ENCODE measurements at regions not wholly inside any gene's neighbourhood (a gene's known extent, or its start where the extent isn't known, plus 50 kb on each side); places are given as distances from the start of the nearest gene placed in this dataset.
"Not testable (repeated sequence)": the region's sequence is repeated elsewhere in the genome, so short reads cannot be mapped to it uniquely, and the experiment has no call there.

DNA sequence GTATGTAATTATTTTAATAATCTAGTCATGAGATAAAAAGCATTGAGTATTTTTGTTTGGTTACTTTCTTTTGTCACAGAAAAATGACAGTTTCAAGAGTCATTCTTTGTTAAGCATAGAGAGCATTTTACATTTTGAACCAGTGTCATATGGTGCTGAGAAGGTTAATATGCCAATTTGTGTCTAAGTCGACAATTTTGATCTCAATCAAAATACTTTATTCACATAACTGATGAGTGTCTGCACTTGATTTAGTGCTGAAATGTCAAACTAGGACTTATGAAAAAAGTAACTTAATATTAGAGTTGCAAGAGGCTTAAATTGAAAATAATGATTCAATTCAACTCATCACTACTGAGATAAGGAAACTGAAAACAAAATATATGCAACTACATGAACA lies 1804.6 kb upstream of the ACO1 start:
- TF ChIP-seq, protein P1, sequence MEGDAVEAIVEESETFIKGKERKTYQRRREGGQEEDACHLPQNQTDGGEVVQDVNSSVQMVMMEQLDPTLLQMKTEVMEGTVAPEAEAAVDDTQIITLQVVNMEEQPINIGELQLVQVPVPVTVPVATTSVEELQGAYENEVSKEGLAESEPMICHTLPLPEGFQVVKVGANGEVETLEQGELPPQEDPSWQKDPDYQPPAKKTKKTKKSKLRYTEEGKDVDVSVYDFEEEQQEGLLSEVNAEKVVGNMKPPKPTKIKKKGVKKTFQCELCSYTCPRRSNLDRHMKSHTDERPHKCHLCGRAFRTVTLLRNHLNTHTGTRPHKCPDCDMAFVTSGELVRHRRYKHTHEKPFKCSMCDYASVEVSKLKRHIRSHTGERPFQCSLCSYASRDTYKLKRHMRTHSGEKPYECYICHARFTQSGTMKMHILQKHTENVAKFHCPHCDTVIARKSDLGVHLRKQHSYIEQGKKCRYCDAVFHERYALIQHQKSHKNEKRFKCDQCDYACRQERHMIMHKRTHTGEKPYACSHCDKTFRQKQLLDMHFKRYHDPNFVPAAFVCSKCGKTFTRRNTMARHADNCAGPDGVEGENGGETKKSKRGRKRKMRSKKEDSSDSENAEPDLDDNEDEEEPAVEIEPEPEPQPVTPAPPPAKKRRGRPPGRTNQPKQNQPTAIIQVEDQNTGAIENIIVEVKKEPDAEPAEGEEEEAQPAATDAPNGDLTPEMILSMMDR (IDR thresholded peaks at IDR 0.05; ENCODE audit: low read depth, low read length), result no peak
- no peak for DNase-seq (ENCODE audit: extremely low read depth, low read depth)

DNA sequence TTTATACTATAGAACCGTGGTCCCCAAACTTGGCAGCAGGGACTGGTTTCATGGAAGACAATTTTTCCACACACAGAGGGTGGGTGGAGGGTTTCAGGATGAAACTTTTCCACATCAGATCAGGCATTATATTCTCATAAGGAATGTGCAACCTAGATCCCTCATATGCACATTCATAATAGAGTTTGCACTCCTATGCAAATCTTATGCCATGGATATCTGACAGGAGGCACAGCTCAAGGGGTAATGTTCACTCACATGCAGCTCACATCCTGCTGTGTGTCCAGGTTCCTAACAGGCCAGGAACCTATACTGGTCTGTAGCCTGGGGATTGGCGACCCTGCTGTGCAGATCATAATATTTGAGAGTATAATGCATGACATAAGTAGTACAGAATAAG lies 1802.2 kb upstream of the ACO1 start:
- TF ChIP-seq, protein P1 (IDR thresholded peaks at IDR 0.05; ENCODE audit: low read depth, low read length), result no peak
- no peak for DNase-seq (ENCODE audit: extremely low read depth, low read depth)

DNA sequence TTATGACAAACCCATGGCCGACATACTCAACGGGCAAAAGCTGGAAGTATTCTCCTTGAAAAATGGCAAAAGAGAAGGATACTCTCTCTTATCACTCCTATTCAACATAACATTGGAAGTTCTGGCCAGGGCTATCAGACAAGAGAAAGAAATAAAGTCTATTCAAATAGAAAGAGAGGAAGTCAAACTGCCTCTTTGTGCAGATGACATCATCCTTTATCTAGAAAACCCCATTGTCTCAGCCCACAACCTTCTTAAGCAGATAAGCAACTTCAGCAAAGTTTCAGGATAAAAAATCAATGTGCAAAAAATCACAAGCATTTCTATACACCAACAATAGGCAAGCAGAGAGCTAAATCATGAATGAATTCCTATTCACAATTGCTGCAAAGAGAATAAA lies 1799.9 kb upstream of the ACO1 start:
- no peak for DNase-seq (ENCODE audit: extremely low read depth, low read depth)
- TF ChIP-seq, protein P1 (IDR thresholded peaks at IDR 0.05; ENCODE audit: low read depth, low read length), result no peak

DNA sequence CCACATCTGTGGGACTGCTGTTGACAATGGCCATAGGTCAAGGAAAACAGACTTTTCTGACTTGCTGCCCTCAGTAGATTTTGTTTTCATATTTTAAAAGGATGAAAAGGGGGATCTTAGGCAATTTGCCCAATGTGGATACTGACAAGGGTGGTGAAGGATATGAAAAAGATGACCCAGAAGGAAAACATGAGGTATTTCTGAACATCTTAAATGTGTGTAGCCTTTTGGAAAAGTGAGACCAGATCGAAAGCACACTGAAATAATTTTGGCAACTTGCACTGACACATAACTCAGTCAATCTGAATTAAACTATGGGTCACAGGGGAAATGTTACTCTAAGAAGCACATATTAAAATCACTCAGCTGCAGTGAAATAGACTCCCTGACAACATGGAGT lies 1793.0 kb upstream of the ACO1 start:
- DNase-seq (ENCODE audit: extremely low read depth, low read depth), result no peak
- TF ChIP-seq, protein P1 (IDR thresholded peaks at IDR 0.05; ENCODE audit: low read depth, low read length), result no peak

DNA sequence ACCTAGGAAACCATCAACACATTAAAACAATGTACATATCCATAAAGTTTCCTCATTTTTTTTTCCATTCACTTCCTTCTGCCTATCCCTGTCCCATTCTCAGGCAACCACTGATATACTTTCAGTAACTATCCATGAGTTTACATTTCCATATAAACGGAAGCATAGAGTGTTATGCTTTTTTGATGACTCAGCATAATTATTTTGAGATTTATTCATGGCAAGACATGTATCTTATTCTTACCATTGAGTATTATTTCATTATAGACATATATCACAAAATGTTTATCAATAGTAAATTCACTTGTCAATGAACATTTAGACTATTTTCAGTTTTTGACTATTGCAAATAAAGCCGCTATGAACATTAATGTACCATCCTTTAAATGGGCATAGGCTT lies 1786.8 kb upstream of the ACO1 start:
- TF ChIP-seq, protein P1 (IDR thresholded peaks at IDR 0.05; ENCODE audit: low read depth, low read length), result no peak
- no peak for DNase-seq (ENCODE audit: extremely low read depth, low read depth)

DNA sequence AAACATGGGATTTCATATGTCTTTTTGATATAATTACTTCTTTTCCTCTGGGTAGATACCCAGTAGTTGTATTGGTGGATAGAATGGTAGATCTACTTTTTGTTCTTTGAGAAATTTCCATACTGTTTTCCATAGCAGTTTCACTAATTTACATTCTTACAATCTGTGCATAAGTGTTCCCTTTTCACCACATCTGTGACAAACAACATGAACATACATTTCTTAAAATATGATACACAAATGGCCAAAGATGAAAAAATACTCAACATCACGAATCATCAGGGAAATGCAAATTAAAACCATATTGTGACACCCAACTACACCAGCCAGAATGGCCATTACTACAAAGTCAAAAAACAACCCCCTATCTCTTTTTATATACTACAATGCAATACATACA lies 1778.5 kb upstream of the ACO1 start:
- TF ChIP-seq, protein P1 (IDR thresholded peaks at IDR 0.05; ENCODE audit: low read depth, low read length), result no peak
- no peak for DNase-seq (ENCODE audit: extremely low read depth, low read depth)

DNA sequence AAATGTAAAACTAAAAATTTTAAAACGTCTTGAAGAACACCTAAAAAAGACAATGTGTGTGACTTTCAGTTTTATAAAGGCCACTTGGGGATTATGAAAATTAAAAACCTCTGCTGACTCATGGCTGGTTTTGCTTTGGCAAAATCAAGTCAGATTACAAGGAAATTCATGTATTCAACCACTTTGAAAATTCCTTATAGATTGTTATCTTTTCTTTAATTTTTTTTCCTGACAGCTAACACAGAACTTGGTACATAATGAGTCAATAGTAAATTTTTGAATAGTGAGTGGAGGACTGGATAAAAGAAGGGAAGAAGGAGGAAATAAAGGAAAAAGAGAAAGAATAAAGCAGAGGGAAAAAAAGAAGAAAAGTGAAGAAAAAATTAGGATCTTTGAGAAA lies 1774.7 kb upstream of the ACO1 start:
- DNase-seq (ENCODE audit: extremely low read depth, low read depth), result no peak
- TF ChIP-seq, protein P1 (IDR thresholded peaks at IDR 0.05; ENCODE audit: low read depth, low read length), result no peak

DNA sequence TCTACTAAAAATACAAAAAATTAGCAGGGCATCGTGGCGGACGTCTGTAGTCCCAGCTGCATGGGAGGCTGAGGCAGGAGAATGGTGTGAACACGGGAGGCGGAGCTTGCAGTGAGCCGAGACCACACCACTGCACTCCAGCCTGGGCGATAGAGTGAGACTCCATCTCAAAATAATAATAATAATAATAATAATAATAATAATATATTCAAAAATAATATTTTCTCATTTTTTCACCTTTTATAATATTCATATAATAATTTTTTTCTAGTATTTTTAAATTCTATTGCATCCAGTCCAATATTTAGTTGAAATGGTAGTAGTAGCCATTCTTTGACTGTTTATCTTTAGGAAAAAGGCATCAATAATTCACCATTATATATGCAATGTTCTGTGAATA lies 1767.7 kb upstream of the ACO1 start:
- not testable (repeated sequence) for DNase-seq (ENCODE audit: extremely low read depth, low read depth)

All from AG09319 (cell line).